ENCODE measurements at regions not wholly inside any gene's neighbourhood (a gene's known extent, or its start where the extent isn't known, plus 50 kb on each side); places are given as distances from the start of the nearest gene placed in this dataset.

DNA sequence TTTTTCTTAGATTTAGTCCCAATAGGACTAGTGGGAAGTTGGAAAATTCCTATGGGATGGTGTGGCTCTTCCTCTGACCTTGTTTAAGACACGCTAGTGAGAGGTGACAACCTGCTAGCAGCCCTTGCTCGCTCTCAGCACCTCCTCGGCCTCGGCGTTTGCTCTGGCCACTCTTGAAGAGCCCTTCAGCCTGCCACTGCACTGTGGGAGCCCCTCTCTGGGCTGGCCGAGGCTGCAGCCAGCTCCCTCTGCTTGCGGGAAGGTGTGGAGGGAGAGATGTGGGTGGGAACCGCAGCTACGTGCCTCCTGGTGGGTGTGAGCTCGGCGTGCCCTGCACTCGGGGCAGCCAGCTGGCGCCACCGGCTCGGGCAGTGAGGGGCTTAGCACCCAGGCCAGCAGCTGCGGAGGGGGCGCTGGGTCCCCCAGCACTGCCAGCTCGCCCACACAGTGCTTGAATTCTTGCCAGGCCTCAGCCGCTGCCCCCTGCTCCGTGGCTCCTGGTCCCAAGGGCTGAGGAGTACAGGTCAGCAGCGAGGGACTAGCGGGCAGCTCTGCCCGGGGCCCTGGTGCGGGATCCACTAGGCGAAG is 254.5 kb upstream of the ANKRD55 start:
- TF ChIP-seq POLR2A (IDR thresholded peaks at IDR 0.05) = no peak
- TF ChIP-seq, protein P1, sequence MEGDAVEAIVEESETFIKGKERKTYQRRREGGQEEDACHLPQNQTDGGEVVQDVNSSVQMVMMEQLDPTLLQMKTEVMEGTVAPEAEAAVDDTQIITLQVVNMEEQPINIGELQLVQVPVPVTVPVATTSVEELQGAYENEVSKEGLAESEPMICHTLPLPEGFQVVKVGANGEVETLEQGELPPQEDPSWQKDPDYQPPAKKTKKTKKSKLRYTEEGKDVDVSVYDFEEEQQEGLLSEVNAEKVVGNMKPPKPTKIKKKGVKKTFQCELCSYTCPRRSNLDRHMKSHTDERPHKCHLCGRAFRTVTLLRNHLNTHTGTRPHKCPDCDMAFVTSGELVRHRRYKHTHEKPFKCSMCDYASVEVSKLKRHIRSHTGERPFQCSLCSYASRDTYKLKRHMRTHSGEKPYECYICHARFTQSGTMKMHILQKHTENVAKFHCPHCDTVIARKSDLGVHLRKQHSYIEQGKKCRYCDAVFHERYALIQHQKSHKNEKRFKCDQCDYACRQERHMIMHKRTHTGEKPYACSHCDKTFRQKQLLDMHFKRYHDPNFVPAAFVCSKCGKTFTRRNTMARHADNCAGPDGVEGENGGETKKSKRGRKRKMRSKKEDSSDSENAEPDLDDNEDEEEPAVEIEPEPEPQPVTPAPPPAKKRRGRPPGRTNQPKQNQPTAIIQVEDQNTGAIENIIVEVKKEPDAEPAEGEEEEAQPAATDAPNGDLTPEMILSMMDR (IDR thresholded peaks at IDR 0.05) = no peak

Data from testis (tissue), 2 donors.